ENCODE measurements at regions not wholly inside any gene's neighbourhood (a gene's known extent, or its start where the extent isn't known, plus 50 kb on each side); places are given as distances from the start of the nearest gene placed in this dataset.

- no peak for TF ChIP-seq ZNF274 (IDR thresholded peaks at IDR 0.05; ENCODE audit: low read depth, low read length)
- no peak for TF ChIP-seq SUZ12 (IDR thresholded peaks at IDR 0.05; ENCODE audit: extremely low read depth, insufficient read depth, insufficient read length)
Observed at GRCh38 chr4:31146366-31146765, 426.2 kb downstream of the PCDH7 start.

All from NT2/D1 (cell line).